GM19240 (cell line): ENCODE measurements at regions not wholly inside any gene's neighbourhood (a gene's known extent, or its start where the extent isn't known, plus 50 kb on each side); places are given as distances from the start of the nearest gene placed in this dataset.

Experiments
- DNase-seq: peaks from one replicate; pipeline ENCODE4 v3.0.0; 2011; ENCODE audit warnings: low spot score; ENCODE audit not compliant: insufficient read length

- no peak for DNase-seq
Measured at GRCh38 chr1:34406833-34407539, 230.3 kb downstream of the C1orf94 start.

- DNase-seq, result no peak
Measured at GRCh38 chr1:34408011-34408410, 231.3 kb downstream of the C1orf94 start.

GRCh38 chr1:34409689-34410229, 233.1 kb downstream of the C1orf94 start:
- DNase-seq, result no peak

- DNase-seq, result no peak
Measured at GRCh38 chr1:34412598-34413370, 236.1 kb downstream of the C1orf94 start.

GRCh38 chr1:34415140-34415539, 238.4 kb downstream of the C1orf94 start:
- no peak for DNase-seq

- DNase-seq, result no peak
Measured at GRCh38 chr1:34418166-34418565, 241.5 kb downstream of the C1orf94 start.

- no peak for DNase-seq
Measured at GRCh38 chr1:34419663-34420136, 243.0 kb downstream of the C1orf94 start.

- DNase-seq, result no peak
Measured at GRCh38 chr1:34425046-34425445, 248.3 kb downstream of the C1orf94 start.

GRCh38 chr1:34425785-34426184, 249.1 kb downstream of the C1orf94 start:
- DNase-seq, result no peak

GRCh38 chr1:34426325-34426896, 249.7 kb downstream of the C1orf94 start:
- no peak for DNase-seq

GRCh38 chr1:34427170-34427569, 250.5 kb downstream of the C1orf94 start:
- DNase-seq, result no peak

GRCh38 chr1:34433099-34433498, 256.4 kb downstream of the C1orf94 start:
- no peak for DNase-seq

GRCh38 chr1:34436836-34437235, 260.1 kb downstream of the C1orf94 start:
- DNase-seq, result no peak

GRCh38 chr1:34441259-34442069, 264.8 kb downstream of the C1orf94 start:
- DNase-seq, result no peak

GRCh38 chr1:34444516-34444915, 267.8 kb downstream of the C1orf94 start:
- no peak for DNase-seq

- DNase-seq, result no peak
Measured at GRCh38 chr1:34450325-34450724, 273.6 kb downstream of the C1orf94 start.

- no peak for DNase-seq
Measured at GRCh38 chr1:34452451-34452850, 275.7 kb downstream of the C1orf94 start.

- DNase-seq, result no peak
Measured at GRCh38 chr1:34455121-34455520, 278.4 kb downstream of the C1orf94 start.

GRCh38 chr1:34460193-34460592, 283.5 kb downstream of the C1orf94 start:
- DNase-seq, result peak; percentile 57

- DNase-seq, result no peak
Measured at GRCh38 chr1:34470401-34470800, 284.4 kb upstream of the GJB5 start.

GRCh38 chr1:34474566-34474965, 280.3 kb upstream of the GJB5 start:
- no peak for DNase-seq
